Activated CD8-positive, alpha-beta memory T cell treated with anti-CD3 and anti-CD28 coated beads, Interleukin-2, amount 50 U/mL, for 4 hours (primary cell): ENCODE measurements at regions not wholly inside any gene's neighbourhood (a gene's known extent, or its start where the extent isn't known, plus 50 kb on each side); places are given as distances from the start of the nearest gene placed in this dataset.
"Not testable (repeated sequence)": the region's sequence is repeated elsewhere in the genome, so short reads cannot be mapped to it uniquely, and the experiment has no call there.

Experiments used
- DNase-seq: peaks from one replicate; pipeline ENCODE4 v3.0.0-alpha.2; 2020

GRCh38 chr6:8361259-8361658, 74.1 kb downstream of the SLC35B3 start:
- DNase-seq: no peak

- DNase-seq: no peak
Measured at GRCh38 chr6:8352966-8353340, 82.4 kb downstream of the SLC35B3 start.

- no peak for DNase-seq
Measured at GRCh38 chr6:8352335-8352965, 82.9 kb downstream of the SLC35B3 start.

- DNase-seq: no peak
Measured at GRCh38 chr6:8343600-8343999, 91.7 kb downstream of the SLC35B3 start.

- no peak for DNase-seq
Measured at GRCh38 chr6:8342241-8342819, 93.0 kb downstream of the SLC35B3 start.

- DNase-seq: no peak
Measured at GRCh38 chr6:8337147-8337546, 98.2 kb downstream of the SLC35B3 start.

- no peak for DNase-seq
Measured at GRCh38 chr6:8336406-8337057, 98.8 kb downstream of the SLC35B3 start.

- DNase-seq: no peak
Measured at GRCh38 chr6:8335896-8336295, 99.4 kb downstream of the SLC35B3 start.

GRCh38 chr6:8335381-8335780, 100.0 kb downstream of the SLC35B3 start:
- no peak for DNase-seq

- DNase-seq: no peak
Measured at GRCh38 chr6:8334113-8334512, 101.2 kb downstream of the SLC35B3 start.

GRCh38 chr6:8329562-8329961, 105.8 kb downstream of the SLC35B3 start:
- DNase-seq: no peak

GRCh38 chr6:8325743-8326142, 109.6 kb downstream of the SLC35B3 start:
- no peak for DNase-seq

GRCh38 chr6:8322659-8323058, 112.7 kb downstream of the SLC35B3 start:
- DNase-seq: no peak

- DNase-seq: no peak
Measured at GRCh38 chr6:8321671-8322404, 113.5 kb downstream of the SLC35B3 start.

- no peak for DNase-seq
Measured at GRCh38 chr6:8315154-8315553, 120.2 kb downstream of the SLC35B3 start.

GRCh38 chr6:8301502-8301901, 133.8 kb downstream of the SLC35B3 start:
- DNase-seq: no peak

GRCh38 chr6:8299034-8299433, 136.3 kb downstream of the SLC35B3 start:
- no peak for DNase-seq

- DNase-seq: not testable (repeated sequence)
Measured at GRCh38 chr6:8282946-8283345, 152.4 kb downstream of the SLC35B3 start.

GRCh38 chr6:8282380-8282779, 153.0 kb downstream of the SLC35B3 start:
- no peak for DNase-seq

GRCh38 chr6:8279041-8279805, 156.1 kb downstream of the SLC35B3 start:
- DNase-seq: no peak

- DNase-seq: no peak
Measured at GRCh38 chr6:8278562-8278961, 156.8 kb downstream of the SLC35B3 start.

GRCh38 chr6:8277769-8278168, 157.6 kb downstream of the SLC35B3 start:
- no peak for DNase-seq

GRCh38 chr6:8276148-8276547, 159.2 kb downstream of the SLC35B3 start:
- DNase-seq: no peak
